Parathyroid adenoma (tissue), 2 donors: ENCODE measurements at regions not wholly inside any gene's neighbourhood (a gene's known extent, or its start where the extent isn't known, plus 50 kb on each side); places are given as distances from the start of the nearest gene placed in this dataset.

Experiments
- H2AFZ ChIP-seq: fragments of 300-600 bp; sonication (generic); one replicate; pipeline ENCODE4 v1.7.0; 2017; ENCODE audit warnings: antibody characterized with exemption, mild to moderate bottlenecking
- H3K27ac ChIP-seq: fragments of 300-600 bp; sonication (generic); one replicate; pipeline ENCODE4 v1.7.0; 2017
- H3K27me3 ChIP-seq: fragments of 300-600 bp; sonication (generic); one replicate; pipeline ENCODE4 v1.7.0; 2017; ENCODE audit warnings: low read length; ENCODE audit not compliant: control insufficient read depth, insufficient read depth
- H3K36me3 ChIP-seq: fragments of 300-600 bp; sonication (generic); one replicate; pipeline ENCODE4 v1.7.0; 2017; ENCODE audit warnings: low read length; ENCODE audit not compliant: control insufficient read depth, insufficient read depth
- H3K4me1 ChIP-seq: fragments of 300-600 bp; sonication (generic); one replicate; pipeline ENCODE4 v1.7.0; 2017; ENCODE audit warnings: control low read depth
- H3K4me2 ChIP-seq: fragments of 300-600 bp; sonication (generic); one replicate; pipeline ENCODE4 v1.7.0; 2017; ENCODE audit warnings: low read length
- H3K4me3 ChIP-seq: fragments of 300-600 bp; sonication (generic); one replicate; pipeline ENCODE4 v1.7.0; 2017; ENCODE audit warnings: low read depth, low read length
- H3K79me2 ChIP-seq: fragments of 300-600 bp; sonication (generic); one replicate; pipeline ENCODE4 v1.7.0; 2017; ENCODE audit warnings: control low read depth
- H3K9ac ChIP-seq: fragments of 300-600 bp; sonication (generic); one replicate; pipeline ENCODE4 v1.7.0; 2017; ENCODE audit warnings: mild to moderate bottlenecking
- H3K9me3 ChIP-seq: fragments of 300-600 bp; sonication (generic); one replicate; pipeline ENCODE4 v1.7.0; 2017; ENCODE audit warnings: low read length; ENCODE audit not compliant: control insufficient read depth
- TF ChIP-seq, protein P1 (sequence below): fragments of 300-600 bp; sonication (generic); IDR thresholded peaks from one replicate; pipeline ENCODE4 v1.7.0; 2017; ENCODE audit warnings: antibody characterized with exemption, mild to moderate bottlenecking
- donor health status: primary hyperparathyroidism.

DNA sequence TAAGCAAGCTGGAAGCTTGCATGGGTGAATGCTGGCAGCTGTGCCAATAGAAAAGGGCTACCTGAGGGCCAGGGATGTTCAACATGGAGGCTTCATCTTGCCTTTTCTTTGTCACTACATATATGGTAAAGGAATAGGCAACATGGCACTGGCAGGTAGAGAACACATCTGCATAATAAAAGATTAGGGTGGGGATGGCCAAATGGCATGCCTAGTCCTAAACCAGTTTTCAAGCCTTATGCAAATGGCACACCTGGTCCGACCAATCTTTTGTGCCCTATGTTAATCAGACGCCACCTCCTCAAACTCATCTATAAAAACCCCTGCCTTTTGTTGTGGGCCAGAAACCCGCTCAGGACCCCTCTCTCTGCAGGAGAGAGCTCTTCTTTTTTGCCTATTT lies 216.8 kb upstream of the PROK2 start:
- no peaks in the 10 kb centered on the region for H3K4me1 ChIP-seq
- no peaks in the 10 kb centered on the region for H3K9me3 ChIP-seq
- H3K9ac ChIP-seq = no peak overlapping the region
- no peak overlapping the region for H3K4me2 ChIP-seq
- no peak overlapping the region for H3K27ac ChIP-seq
- H3K27me3 ChIP-seq = no peaks in the 10 kb centered on the region
- H2AFZ ChIP-seq = no peak overlapping the region
- TF ChIP-seq, protein P1, sequence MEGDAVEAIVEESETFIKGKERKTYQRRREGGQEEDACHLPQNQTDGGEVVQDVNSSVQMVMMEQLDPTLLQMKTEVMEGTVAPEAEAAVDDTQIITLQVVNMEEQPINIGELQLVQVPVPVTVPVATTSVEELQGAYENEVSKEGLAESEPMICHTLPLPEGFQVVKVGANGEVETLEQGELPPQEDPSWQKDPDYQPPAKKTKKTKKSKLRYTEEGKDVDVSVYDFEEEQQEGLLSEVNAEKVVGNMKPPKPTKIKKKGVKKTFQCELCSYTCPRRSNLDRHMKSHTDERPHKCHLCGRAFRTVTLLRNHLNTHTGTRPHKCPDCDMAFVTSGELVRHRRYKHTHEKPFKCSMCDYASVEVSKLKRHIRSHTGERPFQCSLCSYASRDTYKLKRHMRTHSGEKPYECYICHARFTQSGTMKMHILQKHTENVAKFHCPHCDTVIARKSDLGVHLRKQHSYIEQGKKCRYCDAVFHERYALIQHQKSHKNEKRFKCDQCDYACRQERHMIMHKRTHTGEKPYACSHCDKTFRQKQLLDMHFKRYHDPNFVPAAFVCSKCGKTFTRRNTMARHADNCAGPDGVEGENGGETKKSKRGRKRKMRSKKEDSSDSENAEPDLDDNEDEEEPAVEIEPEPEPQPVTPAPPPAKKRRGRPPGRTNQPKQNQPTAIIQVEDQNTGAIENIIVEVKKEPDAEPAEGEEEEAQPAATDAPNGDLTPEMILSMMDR = no peak
- no peaks in the 10 kb centered on the region for H3K79me2 ChIP-seq
- H3K4me3 ChIP-seq = no peak overlapping the region
- H3K36me3 ChIP-seq = no peaks in the 10 kb centered on the region

DNA sequence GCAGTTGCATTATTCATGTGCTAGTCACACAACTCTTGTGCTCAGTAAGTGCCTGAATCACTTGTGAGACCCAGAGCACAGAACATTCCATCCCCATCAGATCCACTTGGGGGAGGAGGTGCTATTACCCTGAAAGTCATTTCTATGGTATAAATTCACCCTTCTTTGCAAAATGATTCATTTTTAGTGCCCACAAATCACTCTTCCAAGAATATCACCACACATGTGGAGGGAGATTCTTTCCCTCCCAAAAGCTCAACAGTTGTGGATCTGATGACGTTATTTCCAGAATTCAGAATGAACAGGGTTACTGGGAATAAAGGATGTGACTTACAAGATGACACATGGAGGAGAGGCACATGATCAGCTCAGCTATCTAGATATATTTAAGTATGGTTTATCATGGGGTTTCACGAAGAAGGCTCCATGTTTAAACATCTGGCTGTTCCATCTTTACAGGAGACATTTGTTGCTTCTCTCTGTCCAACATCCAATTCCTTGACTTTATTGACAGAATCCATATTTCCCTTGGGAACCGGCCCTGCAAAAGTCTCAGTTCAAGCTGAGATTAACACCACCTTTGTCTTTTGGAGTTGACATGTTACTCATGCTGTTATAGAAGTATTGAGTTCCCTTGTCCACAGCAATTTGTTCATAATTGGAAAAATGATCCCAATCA lies 214.2 kb upstream of the PROK2 start:
- H3K4me3 ChIP-seq = no peak overlapping the region
- H3K27ac ChIP-seq = no peak overlapping the region
- TF ChIP-seq, protein P1 = no peak
- no peak overlapping the region for H2AFZ ChIP-seq
- H3K9ac ChIP-seq = no peak overlapping the region
- no peaks in the 10 kb centered on the region for H3K79me2 ChIP-seq
- no peaks in the 10 kb centered on the region for H3K4me1 ChIP-seq
- no peaks in the 10 kb centered on the region for H3K27me3 ChIP-seq
- no peak overlapping the region for H3K4me2 ChIP-seq
- H3K9me3 ChIP-seq = no peaks in the 10 kb centered on the region
- no peaks in the 10 kb centered on the region for H3K36me3 ChIP-seq

DNA sequence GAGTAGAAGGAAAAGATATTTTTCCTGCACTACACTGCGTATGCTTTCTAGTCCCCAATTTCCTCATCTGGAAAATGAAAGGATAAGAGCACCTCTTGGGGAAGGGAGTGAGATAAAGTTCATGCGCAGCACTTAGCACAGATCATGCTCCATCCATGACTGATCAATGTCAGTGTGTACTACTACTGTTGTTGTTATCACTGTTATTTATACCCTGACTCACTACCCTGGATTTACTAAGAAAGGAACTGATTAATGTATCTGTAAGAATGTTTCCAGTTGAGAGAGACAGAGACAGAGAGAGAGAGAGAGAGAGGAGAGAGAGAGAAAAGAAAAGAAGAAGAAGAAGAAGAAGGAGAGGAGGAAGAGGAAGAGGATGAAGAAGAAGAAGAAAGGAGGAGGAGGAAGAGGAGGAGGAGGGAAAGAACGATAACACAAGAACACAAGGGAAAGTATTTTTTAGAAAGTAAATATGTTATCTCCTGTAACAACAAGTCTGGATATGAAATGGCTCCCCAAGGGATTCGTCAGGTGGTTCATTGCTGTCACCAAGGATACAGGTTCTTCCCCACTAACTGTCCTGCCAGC lies 212.2 kb upstream of the PROK2 start:
- no peaks in the 10 kb centered on the region for H3K4me1 ChIP-seq
- H3K4me3 ChIP-seq = no peak overlapping the region
- no peaks in the 10 kb centered on the region for H3K9me3 ChIP-seq
- no peak overlapping the region for H3K9ac ChIP-seq
- H3K27me3 ChIP-seq = no peaks in the 10 kb centered on the region
- TF ChIP-seq, protein P1 = no peak
- H2AFZ ChIP-seq = no peak overlapping the region
- H3K27ac ChIP-seq = no peak overlapping the region
- H3K4me2 ChIP-seq = no peak overlapping the region
- no peaks in the 10 kb centered on the region for H3K36me3 ChIP-seq
- H3K79me2 ChIP-seq = no peaks in the 10 kb centered on the region

DNA sequence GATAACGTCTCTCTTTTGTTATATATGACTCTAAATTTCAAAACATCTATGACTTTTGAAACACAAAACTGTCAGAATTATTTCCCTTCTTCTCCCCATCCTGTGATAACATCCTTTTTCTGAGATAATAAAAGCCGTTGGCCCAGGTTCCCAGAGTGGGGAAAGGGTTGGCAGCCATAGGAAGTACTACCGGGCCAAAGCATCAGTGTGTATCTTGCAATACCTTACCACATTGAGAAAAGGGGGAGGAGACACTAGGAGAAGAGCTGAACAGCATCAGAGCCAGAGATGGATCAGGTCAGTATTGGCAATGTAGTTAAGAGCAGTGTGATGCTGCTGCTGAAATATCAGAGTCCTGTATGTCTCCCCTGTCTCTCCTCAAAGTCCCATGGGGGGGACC lies 210.0 kb upstream of the PROK2 start:
- Histone ChIP-seq H3K4me3 (no peak overlapping the region), H3K9ac (no peak overlapping the region), H3K79me2 (no peaks in the 10 kb centered on the region), H3K4me1 (no peaks in the 10 kb centered on the region), H3K27ac (no peak overlapping the region), H2AFZ (no peak overlapping the region), H3K27me3 (no peaks in the 10 kb centered on the region), H3K9me3 (no peaks in the 10 kb centered on the region), H3K4me2 (no peak overlapping the region), H3K36me3 (no peaks in the 10 kb centered on the region)
- TF ChIP-seq, protein P1 = no peak

DNA sequence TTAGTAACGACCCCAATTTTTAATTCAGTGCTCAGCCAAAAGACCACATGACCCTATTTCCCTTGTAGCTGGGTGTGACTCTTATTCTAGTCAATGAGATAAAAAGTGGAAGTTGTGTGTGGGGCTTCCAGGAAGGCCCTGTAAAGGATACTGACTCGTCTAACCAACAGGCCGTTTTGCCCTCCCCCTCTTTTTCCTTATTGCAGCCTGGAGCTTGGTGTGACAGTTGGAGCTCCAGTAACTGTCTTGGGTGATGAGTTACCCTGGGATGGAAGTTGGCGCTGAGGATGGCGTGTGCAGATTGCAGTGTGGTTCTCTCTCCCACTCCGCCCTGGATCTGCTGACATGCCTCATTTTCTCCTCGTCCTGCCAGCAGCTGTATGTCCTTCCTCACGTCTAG lies 209.3 kb upstream of the PROK2 start:
- no peaks in the 10 kb centered on the region for H3K9me3 ChIP-seq
- H3K27me3 ChIP-seq = no peaks in the 10 kb centered on the region
- H3K36me3 ChIP-seq = no peaks in the 10 kb centered on the region
- no peak overlapping the region for H3K4me2 ChIP-seq
- H3K4me1 ChIP-seq = no peaks in the 10 kb centered on the region
- H3K4me3 ChIP-seq = no peak overlapping the region
- no peak overlapping the region for H3K27ac ChIP-seq
- no peaks in the 10 kb centered on the region for H3K79me2 ChIP-seq
- no peak overlapping the region for H2AFZ ChIP-seq
- TF ChIP-seq, protein P1 = no peak
- no peak overlapping the region for H3K9ac ChIP-seq
